HCT116 (cell line): ENCODE measurements at regions not wholly inside any gene's neighbourhood (a gene's known extent, or its start where the extent isn't known, plus 50 kb on each side); places are given as distances from the start of the nearest gene placed in this dataset.

Experiments used
- ATAC-seq: fragments of 200-7000 bp; cut with Tn5 transposase; 2 replicates; pipeline ENCODE4 v1.9.1; 2020; ENCODE audit warnings: mild to moderate bottlenecking, moderate library complexity
- BruUV-seq: library from RNA; stranded (reverse); fragments of 400-500 nt; replicated peaks from 2 replicates; lab custom pipeline; 2021; lab: Mats Ljungman, UMichigan
- CTCF ChIA-PET: fragments of 300-600 bp; sonication (Branson Sonifier 250); formaldehyde crosslinking; loops from one replicate; lab custom pipeline; 2021; ENCODE audit warnings: antibody characterized with exemption; lab: Charles Lee
- POLR2A ChIA-PET: fragments of 300-600, 350-600 bp; sonication (Branson Sonifier 250); formaldehyde crosslinking; loops from one replicate; lab custom pipeline; 2021; ENCODE audit warnings: antibody characterized with exemption; lab: Charles Lee
- RAD21 ChIA-PET, 2 experiments: fragments of 300-600 bp; sonication (Branson Sonifier 250); formaldehyde crosslinking; loops; one replicate each; lab custom pipeline; 2023; ENCODE audit warnings: low total read pairs in 2 of 2; ENCODE audit not compliant: uncharacterized antibody in 2 of 2, unreplicated experiment in 2 of 2, low non-redundant PET in 1 of 2; lab: Charles Lee
- DNase-seq: peaks from one replicate; pipeline ENCODE4 v3.0.0-alpha.2; 2010; ENCODE audit warnings: low read depth, low spot score
- H2AFZ ChIP-seq: fragments of 200-600 bp; shearing (Covaris generic), sonication (generic); 2 replicates; pipeline ENCODE4 v1.6.1; 2017; ENCODE audit warnings: low read depth, mixed run types, mixed read lengths, antibody characterized with exemption, low read length; ENCODE audit not compliant: poor library complexity, severe bottlenecking
- H3K27ac ChIP-seq: 2 replicates; pipeline ENCODE4 v1.5.1; 2012; ENCODE audit warnings: low read depth, low read length
- H3K27me3 ChIP-seq: fragments of 200-600 bp; sonication (generic); 2 replicates; pipeline ENCODE4 v1.6.1; 2016; ENCODE audit warnings: mixed run types, low read length, mixed read lengths; ENCODE audit not compliant: insufficient read depth
- H3K36me3 ChIP-seq, 2 experiments: fragments of 200-500 bp in 1 of 2; fragments of 200-600 bp in 1 of 2; sonication (Bioruptor generic) in 1 of 2; sonication (generic) in 1 of 2; 2 replicates each; pipeline versions ENCODE4 v1.5.1 to v1.6.1; 2014 to 2016; ENCODE audit warnings: low read length in 2 of 2, inconsistent platforms in 1 of 2, mixed read lengths in 1 of 2, mixed run types in 1 of 2; ENCODE audit not compliant: insufficient read depth in 2 of 2, control insufficient read depth in 1 of 2
- H3K4me1 ChIP-seq, 2 experiments: fragments of 200-600 bp in 1 of 2; sonication (generic) in 1 of 2; 2 replicates each; pipeline versions ENCODE4 v1.5.1 to v1.6.1; 2012 to 2017; ENCODE audit warnings: low read length in 2 of 2, inconsistent platforms in 1 of 2, mild to moderate bottlenecking in 1 of 2, mixed read lengths in 1 of 2, mixed run types in 1 of 2, moderate library complexity in 1 of 2; ENCODE audit not compliant: insufficient read depth in 2 of 2, control insufficient read depth in 1 of 2
- H3K4me2 ChIP-seq: fragments of 200-600 bp; sonication (generic); 2 replicates; pipeline ENCODE4 v1.6.1; 2017; ENCODE audit warnings: mixed run types, low read length, mixed read lengths
- H3K4me3 ChIP-seq, 2 experiments: fragments of 200-600 bp in 1 of 2; sonication (generic) in 1 of 2; replicated peaks in 1 of 2; 2 replicates each; pipeline ENCODE4 v1.5.1; 2011 to 2016; ENCODE audit warnings: low read length in 2 of 2, control low read depth in 1 of 2, low read depth in 1 of 2, mild to moderate bottlenecking in 1 of 2, mixed read lengths in 1 of 2, mixed run types in 1 of 2
- H3K79me2 ChIP-seq: fragments of 200-600 bp; sonication (generic); 2 replicates; pipeline ENCODE4 v1.6.1; 2017; ENCODE audit warnings: mild to moderate bottlenecking, mixed run types, low read length, moderate library complexity, mixed read lengths; ENCODE audit not compliant: insufficient read depth
- H3K9ac ChIP-seq: fragments of 200-600 bp; sonication (generic); 2 replicates; pipeline ENCODE4 v1.6.1; 2016; ENCODE audit warnings: low read length, mixed read lengths
- H3K9me2 ChIP-seq: fragments of 200-600 bp; sonication (generic), shearing (Covaris generic); 2 replicates; pipeline ENCODE4 v1.6.1; 2017; ENCODE audit warnings: mixed run types, mild to moderate bottlenecking, moderate library complexity; ENCODE audit not compliant: insufficient read depth
- H3K9me3 ChIP-seq, 2 experiments: fragments of 200-500 bp in 1 of 2; fragments of 200-600 bp in 1 of 2; sonication (Bioruptor generic) in 1 of 2; sonication (generic) in 1 of 2; 2 replicates each; pipeline ENCODE4 v1.6.1; 2014 to 2017; ENCODE audit warnings: low read length in 2 of 2, mixed read lengths in 2 of 2, inconsistent platforms in 1 of 2, low read depth in 1 of 2, mild to moderate bottlenecking in 1 of 2, mixed run types in 1 of 2, moderate library complexity in 1 of 2; ENCODE audit not compliant: control insufficient read depth in 1 of 2, insufficient read depth in 1 of 2
- H4K20me1 ChIP-seq: fragments of 200-600 bp; sonication (generic), shearing (Covaris generic); 2 replicates; pipeline ENCODE4 v1.6.1; 2017; ENCODE audit warnings: mixed run types, mild to moderate bottlenecking, moderate library complexity; ENCODE audit not compliant: insufficient read depth
- ATF3 ChIP-seq: IDR thresholded peaks from 2 replicates; pipeline ENCODE4 v1.6.1; 2012
- CEBPB ChIP-seq: IDR thresholded peaks from 2 replicates; pipeline ENCODE4 v1.6.1; 2012; ENCODE audit warnings: low read depth
- CTCF ChIP-seq, 3 experiments: fragments of 200-600 bp in 1 of 3; sonication (generic) in 1 of 3; IDR thresholded peaks in 2 of 3; conservative IDR thresholded peaks in 1 of 3; 2 replicates each; pipeline ENCODE4 v1.5.1; 2012 to 2017; ENCODE audit warnings: low read depth in 2 of 3, low read length in 2 of 3, antibody characterized with exemption in 1 of 3, borderline replicate concordance in 1 of 3, control low read depth in 1 of 3, mild to moderate bottlenecking in 1 of 3, mixed read lengths in 1 of 3, mixed run types in 1 of 3, moderate library complexity in 1 of 3; ENCODE audit not compliant: insufficient read depth in 1 of 3
- EGR1 ChIP-seq: IDR thresholded peaks from 2 replicates; pipeline ENCODE4 v1.6.1; 2012; ENCODE audit warnings: low read depth
- ELF1 ChIP-seq: IDR thresholded peaks from 2 replicates; pipeline ENCODE4 v1.6.1; 2012; ENCODE audit warnings: low read depth, borderline replicate concordance
- EZH2phosphoT487 ChIP-seq: fragments of 200-600 bp; IDR thresholded peaks from 2 replicates; pipeline ENCODE4 v1.6.1; 2018; ENCODE audit warnings: antibody characterized with exemption, borderline replicate concordance
- JUND ChIP-seq: IDR thresholded peaks from 2 replicates; pipeline ENCODE4 v1.6.1; 2012
- MAX ChIP-seq: IDR thresholded peaks from 2 replicates; pipeline ENCODE4 v1.6.1; 2012
- POLR2AphosphoS5 ChIP-seq: IDR thresholded peaks from 2 replicates; pipeline ENCODE4 v1.6.1; 2011; ENCODE audit warnings: mild to moderate bottlenecking, low read depth, low read length, moderate library complexity
- REST ChIP-seq: IDR thresholded peaks from 2 replicates; pipeline ENCODE4 v1.6.1; 2012; ENCODE audit warnings: low read depth
- SP1 ChIP-seq: IDR thresholded peaks from 2 replicates; pipeline ENCODE4 v1.6.1; 2012; ENCODE audit warnings: low read depth
- ZFX ChIP-seq: fragments of 450-650 bp; IDR thresholded peaks from 2 replicates; pipeline ENCODE4 v1.6.1; 2017
- intact Hi-C: fragments of 100-400 bp; cut with micrococcal nuclease; formaldehyde crosslinking; loops from 2 replicates; pipeline ENCODE4 v1.10.0; 2022

- no peaks in the 10 kb centered on the region for H3K9me2 ChIP-seq
- TF ChIP-seq EZH2phosphoT487 (no peak), ZFX (no peak), POLR2AphosphoS5 (no peak), JUND (no peak), ELF1 (no peak), EGR1 (no peak), MAX (no peak)
- TF ChIP-seq, all 23 proteins: peak for 0
- BruUV-seq: no TSS peak
- CTCF ChIA-PET: no interaction called here
- H3K4me2 ChIP-seq: no peak overlapping the region
- H3K27me3 ChIP-seq: no peaks in the 10 kb centered on the region
- H3K4me3 ChIP-seq: no peak overlapping the region
- no peaks in the 10 kb centered on the region for H3K36me3 ChIP-seq
- H3K79me2 ChIP-seq: no peaks in the 10 kb centered on the region
- peaks cover 4 to 27% of the 10 kb centered on the region in 2 experiments; a peak in 2 of 4 replicates for H3K9me3 ChIP-seq
- intact Hi-C loops: no loop called here
- H3K4me1 ChIP-seq: no peaks in the 10 kb centered on the region
- no peak overlapping the region for H2AFZ ChIP-seq
- DNase-seq: no peak
- H3K9ac ChIP-seq: no peak overlapping the region
- POLR2A ChIA-PET: no interaction called here
- ATAC-seq: no peak
- H3K27ac ChIP-seq: no peak overlapping the region
- RAD21 ChIA-PET: no interaction called here
- no peaks in the 10 kb centered on the region for H4K20me1 ChIP-seq
Observed at GRCh38 chr21:16320110-16320509, 590.3 kb downstream of the USP25 start.

GRCh38 chr21:16322454-16322853, 592.7 kb downstream of the USP25 start:
- Histone ChIP-seq H3K4me3 (no peak overlapping the region), H3K9me2 (no peaks in the 10 kb centered on the region), H3K9me3 (peaks cover 4 to 20% of the 10 kb centered on the region in 2 experiments; a peak in 2 of 4 replicates), H3K4me1 (no peaks in the 10 kb centered on the region), H3K9ac (no peak overlapping the region), H3K4me2 (no peak overlapping the region), H3K27ac (no peak overlapping the region), H3K27me3 (no peaks in the 10 kb centered on the region), H3K79me2 (no peaks in the 10 kb centered on the region), H4K20me1 (no peaks in the 10 kb centered on the region), H3K36me3 (no peaks in the 10 kb centered on the region), H2AFZ (no peak overlapping the region)
- RAD21 ChIA-PET: no interaction called here
- CTCF ChIA-PET: no interaction called here
- no peak for ATAC-seq
- POLR2A ChIA-PET: no interaction called here
- no peak for DNase-seq
- intact Hi-C loops: no loop called here
- no TSS peak for BruUV-seq
- TF ChIP-seq MAX (no peak), CEBPB (no peak), CTCF (IDR thresholded peaks at IDR 0.05 in 2 of 3, conservative IDR thresholded peaks at IDR 0.05 in 1 of 3; ENCODE audit: borderline replicate concordance in 1 of 3, insufficient read depth in 1 of 3, low read depth in 2 of 3, low read length in 2 of 3) (no peak), REST (no peak), SP1 (no peak), ATF3 (no peak)
